ENCODE measurements at regions not wholly inside any gene's neighbourhood (a gene's known extent, or its start where the extent isn't known, plus 50 kb on each side); places are given as distances from the start of the nearest gene placed in this dataset.

GRCh38 chr4:147174591-147174990 is 228.9 kb upstream of the TTC29 start:
- H3K4me1 ChIP-seq = no peaks in the 10 kb centered on the region
- intact Hi-C loops (cut with DNase I; ENCODE audit: low total_unique reads) = no loop called here

DNA sequence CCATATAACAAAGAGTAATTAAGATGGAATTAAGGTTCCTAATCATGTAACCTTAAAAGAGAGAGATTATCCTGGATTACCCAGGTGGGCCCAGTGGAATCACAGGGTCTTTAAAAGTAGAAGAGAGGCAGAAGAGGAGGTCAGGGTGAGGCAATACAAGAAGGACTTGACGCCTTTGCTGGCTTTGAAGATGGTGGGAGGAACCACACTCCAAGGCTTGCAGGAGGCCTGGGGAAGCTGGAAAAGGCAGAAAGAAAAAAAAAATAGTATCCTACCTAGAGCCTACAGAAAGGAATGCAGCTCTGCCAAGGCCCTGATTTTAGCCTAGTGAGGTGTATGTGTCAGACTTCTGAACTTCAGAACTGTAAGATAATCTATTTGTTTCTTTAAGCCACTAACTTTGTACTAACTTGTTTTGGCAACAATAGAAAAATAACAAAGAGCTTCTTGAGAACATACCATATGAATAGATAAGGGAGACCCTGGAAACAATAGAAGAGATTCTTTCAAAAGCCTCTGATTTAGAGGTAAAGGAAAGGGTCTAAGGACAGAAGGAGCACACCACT is 229.9 kb upstream of the TTC29 start:
- H3K4me1 ChIP-seq = no peaks in the 10 kb centered on the region
- H3K27ac ChIP-seq = no peak overlapping the region

More at GRCh38 chr4:147174591-147174990, 228.9 kb upstream of the TTC29 start:
- DNase-seq (ENCODE audit: low spot score in 2 of 2) = no peak
- Histone ChIP-seq H3K9me3 (no peaks in the 10 kb centered on the region), H3K36me3 (no peaks in the 10 kb centered on the region), H3K4me3 (no peak overlapping the region), H3K27me3 (no peaks in the 10 kb centered on the region), H3K27ac (no peak overlapping the region)
- TF ChIP-seq, protein P1, sequence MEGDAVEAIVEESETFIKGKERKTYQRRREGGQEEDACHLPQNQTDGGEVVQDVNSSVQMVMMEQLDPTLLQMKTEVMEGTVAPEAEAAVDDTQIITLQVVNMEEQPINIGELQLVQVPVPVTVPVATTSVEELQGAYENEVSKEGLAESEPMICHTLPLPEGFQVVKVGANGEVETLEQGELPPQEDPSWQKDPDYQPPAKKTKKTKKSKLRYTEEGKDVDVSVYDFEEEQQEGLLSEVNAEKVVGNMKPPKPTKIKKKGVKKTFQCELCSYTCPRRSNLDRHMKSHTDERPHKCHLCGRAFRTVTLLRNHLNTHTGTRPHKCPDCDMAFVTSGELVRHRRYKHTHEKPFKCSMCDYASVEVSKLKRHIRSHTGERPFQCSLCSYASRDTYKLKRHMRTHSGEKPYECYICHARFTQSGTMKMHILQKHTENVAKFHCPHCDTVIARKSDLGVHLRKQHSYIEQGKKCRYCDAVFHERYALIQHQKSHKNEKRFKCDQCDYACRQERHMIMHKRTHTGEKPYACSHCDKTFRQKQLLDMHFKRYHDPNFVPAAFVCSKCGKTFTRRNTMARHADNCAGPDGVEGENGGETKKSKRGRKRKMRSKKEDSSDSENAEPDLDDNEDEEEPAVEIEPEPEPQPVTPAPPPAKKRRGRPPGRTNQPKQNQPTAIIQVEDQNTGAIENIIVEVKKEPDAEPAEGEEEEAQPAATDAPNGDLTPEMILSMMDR (IDR thresholded peaks at IDR 0.05) = no peak
- TF ChIP-seq POLR2AphosphoS5 (IDR thresholded peaks at IDR 0.05) (no peak), POLR2A (IDR thresholded peaks at IDR 0.05) (no peak)

GRCh38 chr4:147182041-147182440 is 236.4 kb upstream of the TTC29 start:
- H3K36me3 ChIP-seq = no peaks in the 10 kb centered on the region
- H3K4me3 ChIP-seq = no peak overlapping the region
- no peak for DNase-seq (ENCODE audit: low spot score in 2 of 2)
- no peaks in the 10 kb centered on the region for H3K4me1 ChIP-seq
- no peak overlapping the region for H3K27ac ChIP-seq
- TF ChIP-seq, protein P1 (IDR thresholded peaks at IDR 0.05) = no peak
- no peak for TF ChIP-seq POLR2AphosphoS5 (IDR thresholded peaks at IDR 0.05)
- TF ChIP-seq POLR2A (IDR thresholded peaks at IDR 0.05) = no peak
- H3K9me3 ChIP-seq = peaks cover 3 to 6% of the 10 kb centered on the region in 2 donors
- intact Hi-C loops (cut with DNase I; ENCODE audit: low total_unique reads) = no loop called here
- H3K27me3 ChIP-seq = no peaks in the 10 kb centered on the region

More for the DNA sequence above, 229.9 kb upstream of the TTC29 start:
- no peaks in the 10 kb centered on the region for H3K27me3 ChIP-seq
- no peaks in the 10 kb centered on the region for H3K36me3 ChIP-seq
- no peak for DNase-seq (ENCODE audit: low spot score in 2 of 2)
- TF ChIP-seq POLR2AphosphoS5 (IDR thresholded peaks at IDR 0.05) = no peak
- TF ChIP-seq POLR2A (IDR thresholded peaks at IDR 0.05) = no peak
- TF ChIP-seq, protein P1 (IDR thresholded peaks at IDR 0.05) = no peak
- H3K4me3 ChIP-seq = no peak overlapping the region
- intact Hi-C loops (cut with DNase I; ENCODE audit: low total_unique reads) = no loop called here
- H3K9me3 ChIP-seq = no peaks in the 10 kb centered on the region

DNA sequence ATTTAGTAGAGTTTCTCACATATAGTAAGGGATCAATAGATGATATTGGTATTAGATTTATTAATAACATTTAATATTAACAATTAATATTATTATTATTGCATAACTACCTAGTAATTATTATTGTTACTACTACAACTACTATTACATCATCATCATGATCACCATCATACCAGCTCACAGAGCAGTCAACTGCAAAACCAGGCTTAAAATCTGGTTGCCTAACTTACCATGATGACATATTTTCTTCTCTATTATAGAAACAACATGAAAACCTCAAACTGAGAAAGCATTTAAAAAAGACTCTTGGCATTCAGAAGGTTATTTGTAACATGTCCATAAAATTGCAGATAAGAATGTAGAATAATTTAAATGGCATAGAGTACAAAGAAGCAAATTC is 247.0 kb upstream of the TTC29 start:
- Histone ChIP-seq H3K4me1 (no peaks in the 10 kb centered on the region), H3K4me3 (no peak overlapping the region), H3K27me3 (no peaks in the 10 kb centered on the region), H3K36me3 (no peaks in the 10 kb centered on the region), H3K9me3 (peaks cover 5 to 9% of the 10 kb centered on the region in 2 donors), H3K27ac (no peak overlapping the region)
- intact Hi-C loops (cut with DNase I; ENCODE audit: low total_unique reads) = no loop called here
- no peak for DNase-seq (ENCODE audit: low spot score in 2 of 2)
- no peak for TF ChIP-seq POLR2A (IDR thresholded peaks at IDR 0.05)

DNA sequence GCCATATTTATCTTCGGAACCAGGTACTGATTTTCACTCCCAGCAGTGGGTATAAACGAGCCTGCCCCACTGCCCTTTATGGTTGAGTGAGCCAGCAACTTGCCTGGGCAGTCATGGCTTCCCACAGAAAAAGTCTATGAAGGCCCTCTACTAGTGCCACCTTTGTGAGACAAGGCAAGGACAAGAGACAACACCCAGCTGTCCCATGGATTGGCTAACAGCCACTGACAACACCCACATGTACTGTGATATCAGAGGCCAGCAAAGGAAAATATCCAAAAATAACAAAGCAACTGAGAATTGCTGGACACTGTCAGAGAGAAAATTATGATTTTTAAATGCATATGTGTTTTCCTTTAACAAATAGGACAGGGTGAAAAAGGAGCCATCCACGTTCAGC is 248.4 kb upstream of the TTC29 start:
- Histone ChIP-seq H3K36me3 (no peaks in the 10 kb centered on the region), H3K4me3 (no peak overlapping the region), H3K27ac (no peak overlapping the region), H3K27me3 (no peaks in the 10 kb centered on the region), H3K9me3 (no peaks in the 10 kb centered on the region), H3K4me1 (no peaks in the 10 kb centered on the region)
- TF ChIP-seq POLR2AphosphoS5 (IDR thresholded peaks at IDR 0.05) (no peak), POLR2A (IDR thresholded peaks at IDR 0.05) (no peak)
- TF ChIP-seq, protein P1 (IDR thresholded peaks at IDR 0.05) = no peak
- DNase-seq (ENCODE audit: low spot score in 2 of 2) = no peak
- intact Hi-C loops (cut with DNase I; ENCODE audit: low total_unique reads) = no loop called here

- H3K4me3 ChIP-seq = no peak overlapping the region
- H3K27me3 ChIP-seq = no peaks in the 10 kb centered on the region
- intact Hi-C loops (cut with DNase I; ENCODE audit: low total_unique reads) = no loop called here
- no peaks in the 10 kb centered on the region for H3K9me3 ChIP-seq
- H3K36me3 ChIP-seq = no peaks in the 10 kb centered on the region
- no peak overlapping the region for H3K27ac ChIP-seq
- TF ChIP-seq POLR2A (IDR thresholded peaks at IDR 0.05) (no peak), POLR2AphosphoS5 (IDR thresholded peaks at IDR 0.05) (no peak)
- TF ChIP-seq, protein P1 (IDR thresholded peaks at IDR 0.05) = no peak
- H3K4me1 ChIP-seq = no peaks in the 10 kb centered on the region
- no peak for DNase-seq (ENCODE audit: low spot score in 2 of 2)
These were observed 248.9 kb upstream of the TTC29 start for GRCh38 chr4:147194604-147195003.

Measured in breast epithelium (tissue), 4 donors.